ENCODE measurements at regions not wholly inside any gene's neighbourhood (a gene's known extent, or its start where the extent isn't known, plus 50 kb on each side); places are given as distances from the start of the nearest gene placed in this dataset.

GRCh38 chr1:58839846-58840835 is 56.3 kb upstream of the JUN start:
- TF ChIP-seq CTCF (conservative IDR thresholded peaks at IDR 0.05; ENCODE audit: low read length) = no peak
- no peak for TF ChIP-seq EZH2phosphoT487 (IDR thresholded peaks at IDR 0.05; ENCODE audit: borderline replicate concordance)

Data from Loucy (cell line).